AG09309 (cell line): ENCODE measurements at regions not wholly inside any gene's neighbourhood (a gene's known extent, or its start where the extent isn't known, plus 50 kb on each side); places are given as distances from the start of the nearest gene placed in this dataset.

ENCODE experiments used
- DNase-seq: peaks from one replicate; pipeline ENCODE4 v3.0.0-alpha.2; 2010; ENCODE audit warnings: low read depth
- H3K4me3 ChIP-seq: 2 replicates; pipeline ENCODE4 v1.5.1; 2011; ENCODE audit warnings: mild to moderate bottlenecking, low read depth, low read length, moderate library complexity; ENCODE audit not compliant: control insufficient read depth
- CTCF ChIP-seq: IDR thresholded peaks from 2 replicates; pipeline ENCODE4 v1.5.1; 2011; ENCODE audit warnings: mild to moderate bottlenecking, low read depth, low read length, inconsistent platforms; ENCODE audit not compliant: insufficient read depth, control insufficient read depth; ENCODE audit errors: missing control alignments

- TF ChIP-seq CTCF, result no peak
- H3K4me3 ChIP-seq, result no peak overlapping the region
- no peak for DNase-seq
Measured at GRCh38 chr10:44478876-44479705, 94.2 kb upstream of the CXCL12 start.

GRCh38 chr10:44492678-44493077 is 107.8 kb upstream of the CXCL12 start:
- DNase-seq, result no peak
- no peak for TF ChIP-seq CTCF
- H3K4me3 ChIP-seq, result no peak overlapping the region

- DNase-seq, result no peak
- TF ChIP-seq CTCF, result no peak
Measured at GRCh38 chr10:44498222-44498621, 113.3 kb upstream of the CXCL12 start.

GRCh38 chr10:44500451-44500850 is 115.6 kb upstream of the CXCL12 start:
- TF ChIP-seq CTCF, result no peak
- H3K4me3 ChIP-seq, result no peak overlapping the region
- no peak for DNase-seq

More at GRCh38 chr10:44498222-44498621, 113.3 kb upstream of the CXCL12 start:
- no peak overlapping the region for H3K4me3 ChIP-seq

GRCh38 chr10:44506386-44506785 is 121.5 kb upstream of the CXCL12 start:
- DNase-seq, result no peak
- H3K4me3 ChIP-seq, result no peak overlapping the region
- TF ChIP-seq CTCF, result no peak

- TF ChIP-seq CTCF, result no peak
Measured at GRCh38 chr10:44510379-44511115, 125.7 kb upstream of the CXCL12 start.

More at GRCh38 chr10:44510379-44511115, 125.7 kb upstream of the CXCL12 start:
- H3K4me3 ChIP-seq, result no peak overlapping the region
- peak; percentile 84 for DNase-seq
